GM21447 (cell line): ENCODE measurements at regions not wholly inside any gene's neighbourhood (a gene's known extent, or its start where the extent isn't known, plus 50 kb on each side); places are given as distances from the start of the nearest gene placed in this dataset.

Experiments
- ATAC-seq: cut with Tn5 transposase; IDR thresholded peaks from one replicate; pipeline ENCODE4 v1.9.1; 2021; ENCODE audit not compliant: unreplicated experiment

- ATAC-seq, result no peak
Measured at GRCh38 chr13:87872813-87873212, 201.6 kb downstream of the SLITRK5 start.

GRCh38 chr13:87877477-87877876 lies 206.3 kb downstream of the SLITRK5 start:
- ATAC-seq, result no peak

GRCh38 chr13:87878706-87879105 lies 207.5 kb downstream of the SLITRK5 start:
- ATAC-seq, result no peak

- ATAC-seq, result no peak
Measured at GRCh38 chr13:87884884-87885283, 213.7 kb downstream of the SLITRK5 start.

DNA sequence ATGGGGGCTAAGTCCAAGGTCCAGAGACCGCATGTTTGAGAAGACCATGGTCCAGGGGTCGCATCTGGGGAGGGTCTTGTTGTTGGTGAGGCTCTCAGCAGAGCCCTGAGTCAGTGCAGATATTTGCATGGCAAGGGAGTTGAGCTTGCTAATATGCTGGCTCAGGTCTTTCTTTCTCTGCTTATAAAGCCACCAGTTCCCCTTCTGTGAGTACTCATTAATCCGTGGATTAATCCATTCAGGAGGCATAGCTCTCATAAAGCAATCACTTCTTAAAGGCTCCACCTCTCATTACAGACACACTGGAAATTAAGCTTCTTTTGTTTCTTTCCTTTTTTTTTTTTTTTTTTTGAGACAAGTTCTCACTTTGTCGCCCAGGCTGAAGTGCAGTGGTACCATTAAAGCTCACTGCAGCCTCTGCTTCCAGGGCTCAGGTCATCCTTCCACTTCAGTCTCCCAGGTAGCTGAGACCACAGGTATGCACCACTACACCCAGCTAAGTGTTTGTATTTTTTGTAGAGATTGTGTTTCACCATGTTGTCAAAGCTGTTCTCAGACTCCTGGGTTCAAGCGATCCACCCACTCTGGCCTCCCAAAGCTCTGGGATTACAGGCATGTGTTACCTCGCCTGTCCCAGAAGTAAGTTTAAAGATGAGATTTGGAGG lies 216.4 kb downstream of the SLITRK5 start:
- no peak for ATAC-seq

DNA sequence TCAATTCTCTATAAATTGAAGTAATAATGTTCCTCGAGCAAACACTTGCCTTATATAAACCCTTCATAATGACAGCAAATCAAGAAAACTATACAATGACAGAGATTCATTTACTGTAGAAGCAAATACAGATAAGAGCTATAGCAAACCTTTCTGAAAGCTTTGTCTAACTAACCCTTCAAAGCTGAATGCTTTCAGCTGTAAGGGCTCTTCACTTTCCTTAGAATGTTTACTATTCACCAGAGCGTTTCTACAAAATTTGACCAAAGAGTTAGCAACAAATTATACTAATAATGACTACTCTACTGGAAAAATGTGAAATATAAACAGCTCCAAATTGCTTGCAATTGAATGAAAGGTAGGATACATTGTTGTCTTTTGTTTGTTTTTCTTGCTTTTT lies 218.1 kb downstream of the SLITRK5 start:
- no peak for ATAC-seq

- no peak for ATAC-seq
Measured at GRCh38 chr13:87893186-87893585, 222.0 kb downstream of the SLITRK5 start.

- no peak for ATAC-seq
Measured at GRCh38 chr13:87894059-87894458, 222.9 kb downstream of the SLITRK5 start.

- no peak for ATAC-seq
Measured at GRCh38 chr13:87903553-87903952, 232.4 kb downstream of the SLITRK5 start.

- no peak for ATAC-seq
Measured at GRCh38 chr13:87906411-87906810, 235.2 kb downstream of the SLITRK5 start.

- no peak for ATAC-seq
Measured at GRCh38 chr13:87907202-87907601, 236.0 kb downstream of the SLITRK5 start.

- ATAC-seq, result no peak
Measured at GRCh38 chr13:87919956-87920355, 248.8 kb downstream of the SLITRK5 start.

DNA sequence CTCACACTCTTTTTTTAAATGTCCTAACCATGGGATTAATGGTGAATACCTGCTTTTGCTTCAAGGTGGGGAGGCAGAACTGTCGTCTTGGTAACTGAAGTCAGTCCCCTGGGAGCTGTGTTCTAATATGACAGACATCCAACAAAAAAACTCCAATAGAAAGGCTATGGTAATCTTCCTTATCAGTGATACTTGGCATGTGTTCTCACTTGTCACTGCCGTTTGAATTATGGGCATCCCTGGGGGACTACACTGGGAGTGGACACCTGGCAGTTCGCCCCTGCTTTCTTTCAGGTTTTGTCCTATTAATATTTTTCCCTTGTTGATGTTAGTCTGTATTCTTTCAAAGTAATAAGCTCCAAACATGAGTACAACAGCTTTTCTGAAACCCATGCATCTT lies 252.6 kb downstream of the SLITRK5 start:
- no peak for ATAC-seq

GRCh38 chr13:87925006-87925405 lies 253.8 kb downstream of the SLITRK5 start:
- no peak for ATAC-seq

GRCh38 chr13:87940776-87941175 lies 269.6 kb downstream of the SLITRK5 start:
- no peak for ATAC-seq

DNA sequence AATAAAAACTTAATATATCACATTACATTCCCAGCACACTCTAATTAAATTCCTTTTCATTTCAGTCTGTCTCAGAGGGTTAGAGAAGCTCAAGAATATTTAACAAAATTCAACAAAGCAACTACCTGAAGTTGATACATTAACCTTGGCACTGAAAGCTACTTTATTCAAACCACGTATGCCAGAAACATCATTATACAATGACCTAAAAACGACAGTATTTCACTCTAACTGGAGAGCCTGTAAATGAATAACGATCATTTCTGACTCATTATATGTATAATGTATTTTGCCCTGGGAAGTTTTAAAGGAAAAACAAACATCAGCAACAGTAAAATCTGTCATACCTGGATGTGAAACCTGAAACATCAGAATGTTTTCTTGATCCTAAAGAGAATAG lies 270.1 kb downstream of the SLITRK5 start:
- ATAC-seq, result no peak

- ATAC-seq, result no peak
Measured at GRCh38 chr13:87942205-87942604, 271.0 kb downstream of the SLITRK5 start.

- no peak for ATAC-seq
Measured at GRCh38 chr13:87944038-87944437, 272.9 kb downstream of the SLITRK5 start.

GRCh38 chr13:87952377-87952776 lies 281.2 kb downstream of the SLITRK5 start:
- no peak for ATAC-seq

GRCh38 chr13:87953381-87953780 lies 282.2 kb downstream of the SLITRK5 start:
- no peak for ATAC-seq

DNA sequence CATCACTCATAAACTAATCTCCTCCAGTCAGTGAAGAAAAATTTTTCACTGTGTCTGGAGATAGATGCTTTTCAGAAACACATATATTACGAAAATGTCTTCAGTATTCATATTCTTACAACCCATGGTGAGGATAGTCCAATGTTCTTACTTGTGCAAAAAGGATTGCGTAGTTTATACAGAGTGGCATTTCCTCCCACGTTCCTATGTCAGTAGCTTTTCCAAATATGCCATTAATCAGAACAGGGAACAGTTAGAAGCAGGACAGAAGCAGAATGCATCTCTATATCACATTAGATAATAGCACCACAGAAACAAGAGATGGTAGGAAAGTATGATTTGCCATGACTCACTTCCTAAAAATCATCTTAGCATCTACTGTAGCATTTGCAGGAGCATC lies 282.9 kb downstream of the SLITRK5 start:
- ATAC-seq, result no peak

- ATAC-seq, result no peak
Measured at GRCh38 chr13:87961546-87961945, 290.4 kb downstream of the SLITRK5 start.

DNA sequence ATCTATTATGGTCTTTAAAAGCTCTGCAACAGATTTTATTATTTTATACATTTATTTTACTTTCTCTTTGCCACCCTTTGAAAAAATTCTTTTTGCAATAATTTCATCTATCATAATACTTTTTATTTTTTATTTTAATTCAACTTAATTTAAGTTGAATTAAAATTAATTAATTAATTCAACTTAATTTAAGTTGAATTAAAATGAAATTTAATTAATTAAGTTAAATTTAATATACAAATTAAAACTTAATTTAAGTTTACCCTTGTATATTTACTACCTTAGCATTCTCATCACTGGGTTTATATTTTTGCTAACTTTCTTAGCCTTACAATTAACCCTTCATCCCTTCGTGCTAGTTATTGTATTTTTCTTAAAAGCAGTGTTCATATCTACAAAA lies 301.4 kb downstream of the SLITRK5 start:
- no peak for ATAC-seq
